HG03442 (cell line): ENCODE measurements at regions not wholly inside any gene's neighbourhood (a gene's known extent, or its start where the extent isn't known, plus 50 kb on each side); places are given as distances from the start of the nearest gene placed in this dataset.

ENCODE experiments used
- ATAC-seq: cut with Tn5 transposase; IDR thresholded peaks from one replicate; pipeline ENCODE4 v1.9.1; 2021; ENCODE audit warnings: mild to moderate bottlenecking, moderate library complexity; ENCODE audit not compliant: unreplicated experiment

DNA sequence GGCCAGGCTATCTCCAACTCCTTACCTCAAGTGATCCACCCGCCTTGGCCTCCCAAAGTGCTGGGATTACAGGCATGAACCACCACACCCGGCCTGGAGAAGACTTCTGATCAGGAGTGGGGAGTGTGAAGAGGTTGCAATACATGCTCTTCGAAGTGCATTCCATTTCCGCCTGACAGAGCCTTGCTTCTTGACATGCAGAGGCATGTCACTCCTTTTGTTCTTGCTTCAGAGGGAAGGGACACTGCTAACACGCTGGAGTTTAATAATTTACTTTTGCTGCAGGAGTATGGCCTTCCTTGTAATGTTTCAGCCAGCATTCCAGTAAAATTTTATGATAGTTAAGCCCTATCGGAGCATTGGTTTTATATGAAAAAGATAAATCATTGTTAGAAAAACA is 74.9 kb downstream of the SLC25A47 start:
- ATAC-seq = no peak

DNA sequence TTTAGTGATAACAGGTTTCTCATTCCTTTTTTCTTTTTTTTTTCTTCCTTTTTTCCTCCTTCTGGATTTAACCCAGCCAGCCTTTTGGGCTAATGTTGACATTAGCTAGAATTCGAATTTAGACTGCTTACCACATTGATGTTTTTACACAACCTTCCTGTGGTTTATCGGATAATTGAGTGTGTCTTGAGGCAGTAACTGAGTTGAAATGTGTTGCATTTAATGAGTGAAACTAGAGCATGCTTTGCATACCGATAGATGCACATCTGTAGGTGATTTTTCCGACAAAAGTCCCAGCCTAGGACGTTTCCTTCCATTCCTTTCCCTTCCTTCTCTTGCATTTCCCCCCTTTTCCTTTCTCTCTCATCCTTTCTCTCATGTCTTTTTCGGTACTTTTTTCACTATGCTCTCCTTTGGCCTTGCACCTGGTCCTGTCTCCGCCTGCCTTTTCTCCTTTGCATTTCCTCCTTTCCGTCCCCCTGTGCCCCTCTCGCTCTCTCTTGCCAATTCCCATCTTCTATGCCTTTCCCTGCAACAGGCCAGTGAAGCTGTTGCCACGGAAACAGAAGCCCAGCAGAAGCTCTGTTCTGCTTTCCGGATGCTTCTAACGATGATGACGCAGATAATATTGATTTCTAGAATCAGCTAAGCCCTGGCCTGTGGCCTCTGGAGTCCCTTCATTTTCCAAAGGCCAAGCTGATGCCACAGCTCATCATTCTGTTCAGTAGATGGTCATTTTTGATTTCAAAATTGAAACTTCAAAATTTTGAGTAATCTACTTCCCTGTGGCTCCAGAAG is 76.1 kb downstream of the SLC25A47 start:
- ATAC-seq = no peak

DNA sequence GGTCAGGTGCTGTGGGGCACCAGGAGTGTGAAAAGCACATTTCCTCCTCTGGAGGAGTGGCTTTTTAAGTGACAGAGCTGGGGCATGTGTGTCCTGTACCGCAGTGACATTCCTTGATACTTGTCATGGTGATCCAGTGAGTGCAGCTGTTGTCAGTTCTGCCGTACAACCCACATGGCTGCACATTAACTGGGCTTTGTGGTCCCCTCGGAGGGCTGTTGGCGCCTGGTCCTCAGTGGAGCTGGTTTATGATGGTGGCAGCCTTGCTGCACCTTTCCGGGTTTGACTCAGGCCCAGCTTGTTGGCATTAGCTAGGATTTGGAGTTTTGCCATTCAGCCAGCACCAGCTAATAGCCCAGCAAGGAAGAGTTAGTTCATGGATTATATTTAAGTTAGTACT is 77.0 kb downstream of the SLC25A47 start:
- ATAC-seq = no peak

DNA sequence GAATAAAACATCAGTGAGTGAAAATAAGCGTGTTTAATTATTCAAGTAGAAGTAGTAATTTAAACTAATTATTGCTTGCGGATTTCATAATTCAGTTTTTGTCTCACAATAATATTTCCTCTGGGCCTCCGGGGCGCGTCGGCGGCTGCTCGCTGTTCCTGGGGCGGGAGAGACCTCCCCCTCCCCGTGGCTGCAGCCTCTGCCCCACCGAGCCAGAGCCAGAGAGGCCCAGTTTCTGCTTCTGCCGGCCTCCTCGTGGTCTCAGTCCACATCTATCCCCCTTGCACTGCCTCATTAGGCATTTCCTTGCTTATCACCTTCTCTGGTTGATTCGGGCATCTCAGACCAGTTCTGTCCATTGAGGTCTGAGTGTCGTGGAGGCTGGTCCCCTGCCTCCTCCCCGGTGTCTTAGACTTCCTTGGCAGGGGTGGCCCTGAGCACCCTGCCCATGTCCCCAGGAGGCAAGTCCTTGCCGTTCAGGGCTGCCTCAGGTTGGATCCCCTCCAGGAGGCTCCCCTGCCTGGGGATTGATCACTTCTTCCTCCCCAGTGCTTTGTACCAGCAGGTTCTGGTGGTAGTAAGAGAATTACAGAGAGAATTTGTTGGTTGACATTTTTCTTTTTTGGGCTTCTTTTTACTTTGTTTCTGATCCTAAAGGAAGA is 78.0 kb downstream of the SLC25A47 start:
- ATAC-seq = no peak

DNA sequence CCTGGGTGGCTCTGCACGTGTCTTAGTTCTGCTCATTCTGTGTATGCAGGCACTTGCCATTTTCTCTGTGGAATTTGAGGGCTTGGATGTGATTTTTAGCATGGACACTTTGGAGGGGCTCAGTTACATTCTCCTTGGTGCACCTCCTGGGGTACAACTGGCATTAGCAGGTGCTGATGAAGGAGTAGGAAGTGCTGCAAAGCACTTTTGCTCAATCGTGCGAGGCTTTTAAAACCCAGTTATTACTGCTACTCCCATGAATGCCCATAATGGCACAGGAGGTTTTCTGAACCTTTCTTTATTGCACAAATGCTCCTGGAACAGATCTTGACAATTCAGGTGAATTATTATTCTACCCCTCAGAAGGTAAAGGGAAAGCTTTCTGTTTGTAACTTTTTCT is 78.7 kb downstream of the SLC25A47 start:
- ATAC-seq = no peak

DNA sequence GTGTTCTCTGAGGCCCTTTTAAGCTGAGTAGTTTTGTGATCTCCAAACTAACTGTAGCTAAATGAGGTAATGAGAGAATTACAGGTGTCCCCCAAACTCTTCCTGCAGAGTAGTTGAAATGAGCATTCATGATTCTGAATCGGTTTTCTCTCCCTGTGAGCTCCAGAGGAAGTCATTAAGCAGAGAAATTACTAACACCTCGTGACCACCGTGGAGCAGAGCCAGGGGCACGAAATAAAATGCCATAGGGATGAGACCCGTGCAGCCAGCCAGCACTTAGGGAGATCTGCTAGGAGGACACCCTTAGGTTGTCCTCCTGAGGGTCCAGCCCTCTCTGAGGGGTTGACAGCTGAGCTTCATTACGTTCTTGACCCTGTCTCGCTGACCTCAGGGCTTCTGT is 79.5 kb downstream of the SLC25A47 start:
- no peak for ATAC-seq

DNA sequence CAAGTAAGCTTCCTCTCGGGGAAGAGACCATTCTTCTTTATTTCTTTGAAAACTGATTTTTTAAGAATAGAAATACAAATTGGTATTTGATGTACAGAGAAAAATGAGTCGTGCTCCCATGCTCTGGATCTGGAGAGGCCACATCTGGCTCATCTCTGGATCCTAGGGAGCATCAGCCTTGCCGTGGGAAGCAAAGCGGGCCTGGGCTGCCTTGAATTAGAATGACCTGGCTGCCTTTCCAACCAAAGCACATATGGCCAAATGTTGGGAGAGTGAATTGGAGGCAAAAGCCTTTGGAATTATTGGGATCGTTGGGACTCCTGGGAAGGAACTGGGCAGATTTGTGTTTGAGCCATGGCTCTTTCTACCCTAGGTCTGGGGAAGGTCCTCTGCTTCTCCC is 80.0 kb downstream of the SLC25A47 start:
- no peak for ATAC-seq

DNA sequence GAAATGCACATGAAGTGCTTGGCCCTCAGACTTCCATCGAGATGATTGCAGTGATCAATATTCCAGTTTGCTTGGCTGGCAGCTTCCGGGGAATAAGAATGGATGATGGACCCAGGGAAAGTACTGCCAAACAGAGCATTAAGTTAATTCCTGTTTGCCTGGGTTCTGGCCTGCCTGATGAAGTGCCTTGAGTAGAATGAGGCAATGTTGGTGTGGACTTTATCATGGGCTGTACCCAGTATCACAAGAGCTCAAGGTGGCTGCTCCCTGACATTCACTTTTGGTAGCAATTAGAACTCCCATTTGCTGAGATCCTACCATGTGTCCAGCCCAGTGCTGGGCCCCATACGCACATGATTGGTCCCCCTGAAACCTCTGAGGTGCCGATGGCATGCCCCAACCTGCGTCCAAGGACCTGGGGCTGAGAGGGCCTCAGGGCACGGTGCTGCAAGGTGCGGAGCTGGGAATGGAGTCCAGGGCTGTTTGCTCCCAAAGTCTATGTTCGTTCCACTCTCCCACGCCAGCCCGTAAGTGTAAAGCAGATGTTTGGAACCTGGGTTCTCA is 80.7 kb downstream of the SLC25A47 start:
- no peak for ATAC-seq

DNA sequence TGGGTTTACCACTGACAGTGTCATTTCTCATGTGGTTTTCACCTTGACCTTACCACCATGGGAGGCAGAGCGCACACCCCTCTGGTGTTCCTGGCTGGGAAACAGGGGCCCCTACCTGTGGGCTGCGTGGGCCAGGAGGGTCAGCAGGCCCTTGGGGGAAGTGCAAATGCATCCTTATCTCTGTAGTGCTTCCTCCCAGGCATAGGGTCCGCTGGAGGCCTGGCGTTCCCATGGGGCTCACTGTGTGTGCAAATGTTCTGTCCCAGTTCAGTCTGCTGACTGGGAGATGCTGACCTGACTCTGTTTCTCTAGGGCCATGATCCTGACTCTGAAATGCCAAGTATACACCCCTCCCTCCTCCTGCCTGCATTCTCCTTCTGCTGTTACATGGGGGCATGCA is 81.3 kb downstream of the SLC25A47 start:
- ATAC-seq = no peak

DNA sequence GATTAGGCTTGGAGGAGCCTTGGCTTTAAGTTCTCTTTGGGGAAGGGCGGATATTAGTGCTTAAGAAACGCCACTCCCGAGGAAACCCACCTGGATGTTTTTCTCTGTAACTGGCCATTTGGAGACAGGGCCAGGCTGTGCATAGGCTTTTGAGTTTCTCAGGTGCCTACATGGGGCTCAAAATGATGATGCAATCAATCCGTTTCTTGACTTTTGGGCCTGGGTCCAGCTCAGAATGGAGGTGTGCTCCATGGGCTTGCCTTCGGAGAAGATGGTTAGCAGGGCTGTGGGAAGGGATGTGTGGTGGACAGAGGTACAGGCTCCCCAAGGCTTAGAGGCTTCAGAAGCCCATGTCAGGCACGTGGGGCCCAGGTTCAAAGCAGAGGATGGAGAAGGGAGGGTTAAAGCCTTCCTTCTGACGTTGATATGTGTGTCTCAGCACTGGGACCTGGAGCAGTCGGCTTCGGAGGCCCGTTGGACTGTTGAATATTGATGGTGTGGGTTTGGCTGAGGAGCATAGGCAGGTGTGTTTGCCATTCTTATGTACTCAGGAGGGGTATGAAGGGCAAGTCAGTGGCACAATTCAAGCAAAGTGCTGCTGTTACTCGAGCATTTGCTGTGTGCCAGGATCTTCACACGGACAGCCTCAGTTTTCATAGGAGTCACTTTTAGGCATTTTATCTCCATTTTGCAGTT is 82.8 kb downstream of the SLC25A47 start:
- ATAC-seq = no peak

DNA sequence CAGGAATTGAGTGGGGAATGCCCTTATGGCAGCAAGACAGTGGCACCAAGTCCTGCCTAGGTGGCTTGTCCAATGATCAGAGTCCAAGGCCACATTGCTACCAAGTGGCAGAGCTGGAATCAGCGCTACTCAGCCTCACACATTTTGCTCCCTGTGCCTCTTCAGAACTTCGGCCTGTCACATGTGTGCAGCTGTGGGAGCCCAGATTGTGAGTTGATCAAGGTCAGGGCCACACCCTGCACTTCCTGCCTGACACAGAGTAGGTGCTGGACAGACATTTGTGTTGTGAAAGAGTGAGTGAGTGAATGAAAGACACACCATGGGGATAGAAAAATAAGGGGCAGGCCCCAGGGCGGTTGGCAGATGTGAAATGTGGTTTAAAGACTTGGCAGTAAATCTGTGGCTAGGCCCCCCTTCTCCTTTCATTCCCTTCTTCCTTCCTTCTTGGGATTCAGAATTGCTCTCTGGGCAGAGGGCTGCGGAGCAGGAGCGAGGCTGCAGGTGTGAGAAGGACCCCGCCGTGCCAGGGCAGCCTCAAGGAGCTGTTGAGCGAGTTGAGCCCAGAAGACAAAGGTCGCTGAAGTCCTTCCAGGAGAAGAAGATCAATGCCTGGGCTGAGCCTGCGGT is 83.5 kb downstream of the SLC25A47 start:
- ATAC-seq = no peak

DNA sequence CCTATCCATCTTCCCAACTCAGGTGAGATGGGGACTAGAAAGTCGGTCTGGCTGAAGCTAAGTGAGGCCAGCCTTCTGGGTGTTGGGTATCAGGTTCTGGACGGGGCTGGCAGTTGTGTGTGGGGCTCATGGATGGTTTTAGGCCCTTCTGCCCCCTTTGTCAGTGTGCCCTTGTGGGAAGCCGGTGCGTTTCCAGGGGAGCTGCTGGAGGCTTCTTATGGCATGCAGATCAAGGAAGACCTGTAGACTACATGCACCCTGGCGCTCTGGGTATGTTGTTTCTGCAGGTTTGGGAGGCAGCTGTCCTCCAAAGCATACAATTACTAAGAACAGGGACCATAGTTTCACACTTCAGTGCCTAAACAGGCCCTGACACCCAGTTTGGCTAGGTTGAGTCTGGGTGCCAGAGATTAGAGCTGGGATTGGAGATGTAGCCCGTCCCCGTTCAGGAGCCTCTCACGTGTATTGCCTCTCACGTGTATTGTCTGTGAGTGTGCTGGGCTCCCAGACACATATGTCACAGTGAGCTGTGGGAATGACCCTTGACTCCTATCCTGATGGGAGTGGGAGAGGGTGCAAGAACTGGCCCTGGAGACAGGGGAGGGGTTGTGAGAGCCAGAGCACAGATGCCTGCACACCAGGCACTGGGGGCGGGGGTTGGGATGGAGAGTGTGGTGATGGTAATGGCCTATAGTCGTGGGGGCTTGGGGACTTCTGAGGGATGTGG is 84.4 kb downstream of the SLC25A47 start:
- no peak for ATAC-seq

DNA sequence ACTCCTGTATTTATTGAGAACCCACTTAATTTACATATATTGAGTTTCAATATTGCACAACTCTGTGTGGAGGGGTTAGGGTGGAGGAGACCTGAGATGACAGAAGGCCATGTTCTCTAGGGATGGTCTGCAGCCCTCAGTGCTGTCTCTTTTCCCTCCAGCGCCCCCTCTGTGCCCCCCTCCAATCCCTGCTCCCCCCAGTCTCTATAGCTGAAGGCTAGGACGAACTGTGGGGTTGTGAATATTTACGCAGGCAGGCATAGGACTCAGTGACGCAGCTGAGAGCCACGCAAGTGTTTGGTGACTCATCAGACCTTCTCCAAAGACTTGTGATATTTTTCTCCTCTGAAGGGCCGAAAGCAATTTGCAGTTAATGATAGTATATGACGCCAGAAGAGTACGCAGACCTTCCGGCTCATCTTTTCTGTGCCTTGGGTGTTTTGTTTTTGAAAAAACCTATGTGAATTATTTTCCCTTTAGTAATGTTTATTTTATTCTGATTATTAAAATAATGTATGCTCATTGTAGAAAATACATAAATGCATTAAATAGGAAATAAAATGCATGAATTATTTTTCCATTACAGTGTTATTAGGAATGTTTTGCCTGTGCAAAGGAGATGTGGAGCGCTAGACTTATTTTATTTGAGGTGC is 85.3 kb downstream of the SLC25A47 start:
- no peak for ATAC-seq

DNA sequence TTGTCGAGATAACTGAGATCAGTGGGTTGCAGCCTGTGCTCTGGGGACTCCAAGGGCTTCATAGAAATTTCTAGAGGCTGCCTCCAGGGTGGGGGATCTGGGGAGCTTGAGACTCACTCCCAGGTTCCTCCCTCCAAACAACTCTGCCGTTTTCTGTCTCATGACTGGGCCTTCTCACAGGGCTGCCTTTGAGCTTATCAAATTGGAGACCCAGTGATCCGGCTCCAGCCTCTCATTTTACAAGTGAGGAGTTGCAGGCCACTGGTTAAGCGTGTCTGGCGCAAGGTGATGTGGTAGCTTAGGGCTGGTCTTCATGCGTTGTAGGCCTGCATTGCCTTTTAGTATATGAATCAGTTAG is 85.8 kb downstream of the SLC25A47 start:
- no peak for ATAC-seq

DNA sequence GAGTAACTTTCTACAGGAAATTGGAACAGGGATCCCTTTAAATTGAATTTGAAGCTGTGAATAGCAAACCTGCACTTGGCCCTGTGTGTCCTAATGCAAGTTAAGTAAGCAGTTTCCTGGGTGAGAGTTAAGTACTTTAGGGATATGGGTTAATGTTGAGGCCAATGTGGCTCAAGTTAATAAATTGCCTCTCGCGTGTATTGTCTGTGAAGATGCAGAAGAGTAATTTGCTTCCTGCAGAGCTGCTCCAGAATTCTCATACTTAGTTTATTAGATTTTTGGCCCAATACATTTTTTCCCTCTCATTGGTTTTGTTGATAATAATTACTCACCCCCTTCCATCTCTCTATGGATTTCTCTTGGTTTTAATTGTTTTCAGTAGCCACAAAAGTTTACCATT is 86.5 kb downstream of the SLC25A47 start:
- ATAC-seq = no peak

DNA sequence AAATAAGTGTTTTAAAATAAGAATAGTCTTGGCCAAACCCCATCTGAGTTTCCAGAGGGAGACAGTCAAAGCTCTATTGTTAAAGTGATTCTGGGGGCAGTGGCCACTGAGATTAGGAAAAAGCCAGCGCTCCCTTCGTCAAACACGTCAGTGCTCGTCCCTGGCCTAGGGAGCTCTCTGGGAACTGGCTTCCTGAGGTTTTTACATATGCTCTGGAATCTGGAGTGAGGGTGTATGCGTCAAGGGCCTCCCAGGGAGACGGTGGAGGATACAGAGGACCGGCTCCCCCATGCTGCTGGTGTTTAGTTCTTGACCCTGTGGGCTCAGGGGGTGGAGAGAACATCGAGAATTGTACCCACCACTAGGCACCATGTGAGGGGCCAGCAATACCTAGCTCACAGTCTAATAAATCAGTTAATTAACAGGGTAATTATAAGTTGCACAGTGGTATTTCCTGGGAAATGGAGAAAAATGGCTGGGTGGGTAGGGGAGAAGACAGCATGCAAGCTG is 87.0 kb downstream of the SLC25A47 start:
- ATAC-seq = no peak

DNA sequence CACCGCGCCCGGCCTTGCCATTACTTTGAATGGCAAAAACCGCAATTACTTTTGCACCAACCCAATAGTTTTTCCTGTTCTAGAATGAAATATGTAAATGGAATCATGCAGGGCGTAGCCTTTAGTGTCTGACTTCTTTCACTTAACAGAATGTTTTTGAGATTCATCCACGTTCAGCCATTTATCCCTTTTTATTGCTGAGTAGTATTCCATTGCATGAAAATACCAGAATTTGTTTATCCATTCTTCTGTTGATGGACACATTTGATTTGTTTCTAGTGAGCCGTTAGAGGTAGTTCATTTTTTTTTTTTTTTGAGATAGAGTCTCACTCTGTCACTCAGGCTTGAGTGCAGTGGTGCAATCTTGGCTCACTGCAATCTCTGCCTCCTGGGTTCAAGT is 90.6 kb downstream of the SLC25A47 start:
- ATAC-seq = no peak

DNA sequence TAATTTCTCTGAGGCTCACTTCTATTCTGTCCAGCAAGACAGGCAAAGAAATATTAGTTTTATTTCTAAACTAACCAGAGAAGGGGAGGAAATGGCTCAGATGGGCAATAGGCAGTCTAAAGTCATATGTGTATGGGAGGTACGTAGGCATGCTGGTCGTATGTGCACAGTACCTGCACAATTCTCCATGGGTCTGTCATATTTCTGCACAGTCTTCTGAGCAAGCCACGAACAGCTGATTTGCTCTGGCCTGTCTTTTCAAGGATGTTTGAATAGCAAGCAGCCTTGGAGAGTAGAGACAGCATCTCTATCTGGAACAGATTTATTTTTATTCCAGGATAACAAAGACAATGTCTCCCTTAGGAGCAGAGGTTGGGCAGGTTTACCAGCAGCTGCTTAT is 92.1 kb downstream of the SLC25A47 start:
- no peak for ATAC-seq

DNA sequence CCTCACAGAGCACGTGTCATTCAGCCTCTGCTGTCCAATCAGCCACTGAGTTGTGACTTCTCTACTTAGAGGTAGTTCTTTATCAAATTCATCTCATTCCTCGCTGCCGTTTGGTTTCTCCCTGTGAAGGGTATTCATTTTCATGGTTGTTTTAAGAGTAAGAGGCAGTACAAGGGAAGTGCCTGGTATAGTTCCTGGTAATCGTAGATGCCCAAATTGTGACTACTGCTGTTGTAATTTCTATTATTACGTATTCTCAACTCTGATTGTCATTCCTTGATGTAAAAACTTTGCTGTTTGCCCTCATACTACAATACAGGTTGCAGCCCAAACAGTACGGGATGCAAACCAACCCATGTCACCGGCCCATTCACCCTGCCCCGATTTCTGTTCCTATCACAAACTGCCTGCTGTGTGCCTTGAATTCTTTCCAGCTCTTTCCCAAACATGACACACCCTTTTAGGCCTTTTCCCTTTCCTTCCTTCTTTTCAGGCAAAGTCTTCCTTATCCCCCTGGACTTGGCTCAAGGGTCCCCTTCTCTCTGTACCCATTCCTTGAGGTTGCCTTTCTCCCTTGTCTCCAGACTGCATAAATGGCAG is 93.0 kb downstream of the SLC25A47 start:
- no peak for ATAC-seq
